ENCODE measurements at regions not wholly inside any gene's neighbourhood (a gene's known extent, or its start where the extent isn't known, plus 50 kb on each side); places are given as distances from the start of the nearest gene placed in this dataset.

- no peak for TF ChIP-seq CTCF (conservative IDR thresholded peaks at IDR 0.05; ENCODE audit: low read depth in 2 of 2)
- no peak for TF ChIP-seq POLR2AphosphoS5 (IDR thresholded peaks at IDR 0.05; ENCODE audit: low read depth)
- no peak for TF ChIP-seq REST (IDR thresholded peaks at IDR 0.05; ENCODE audit: unreplicated experiment)
- TF ChIP-seq EZH2 (IDR thresholded peaks at IDR 0.05; ENCODE audit: low read depth, unreplicated experiment), result no peak
- TF ChIP-seq JUNB (IDR thresholded peaks at IDR 0.05; ENCODE audit: unreplicated experiment), result no peak
- TF ChIP-seq CREB1 (CRISPR knock-in tag; IDR thresholded peaks at IDR 0.05; ENCODE audit: low read depth), result no peak
- TF ChIP-seq EZH2phosphoT487 (IDR thresholded peaks at IDR 0.05; ENCODE audit: unreplicated experiment), result no peak
- no peak for TF ChIP-seq STAT1 (IDR thresholded peaks at IDR 0.05; ENCODE audit: unreplicated experiment)
- no peak for TF ChIP-seq NANOG (IDR thresholded peaks at IDR 0.05; ENCODE audit: borderline replicate concordance)
Observed at GRCh38 chr12:75784591-75784990, 247.0 kb downstream of the PHLDA1 start.

Measured in GM23338 (cell line).